ENCODE measurements at regions not wholly inside any gene's neighbourhood (a gene's known extent, or its start where the extent isn't known, plus 50 kb on each side); places are given as distances from the start of the nearest gene placed in this dataset.

- TF ChIP-seq, protein P1, sequence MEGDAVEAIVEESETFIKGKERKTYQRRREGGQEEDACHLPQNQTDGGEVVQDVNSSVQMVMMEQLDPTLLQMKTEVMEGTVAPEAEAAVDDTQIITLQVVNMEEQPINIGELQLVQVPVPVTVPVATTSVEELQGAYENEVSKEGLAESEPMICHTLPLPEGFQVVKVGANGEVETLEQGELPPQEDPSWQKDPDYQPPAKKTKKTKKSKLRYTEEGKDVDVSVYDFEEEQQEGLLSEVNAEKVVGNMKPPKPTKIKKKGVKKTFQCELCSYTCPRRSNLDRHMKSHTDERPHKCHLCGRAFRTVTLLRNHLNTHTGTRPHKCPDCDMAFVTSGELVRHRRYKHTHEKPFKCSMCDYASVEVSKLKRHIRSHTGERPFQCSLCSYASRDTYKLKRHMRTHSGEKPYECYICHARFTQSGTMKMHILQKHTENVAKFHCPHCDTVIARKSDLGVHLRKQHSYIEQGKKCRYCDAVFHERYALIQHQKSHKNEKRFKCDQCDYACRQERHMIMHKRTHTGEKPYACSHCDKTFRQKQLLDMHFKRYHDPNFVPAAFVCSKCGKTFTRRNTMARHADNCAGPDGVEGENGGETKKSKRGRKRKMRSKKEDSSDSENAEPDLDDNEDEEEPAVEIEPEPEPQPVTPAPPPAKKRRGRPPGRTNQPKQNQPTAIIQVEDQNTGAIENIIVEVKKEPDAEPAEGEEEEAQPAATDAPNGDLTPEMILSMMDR (conservative IDR thresholded peaks at IDR 0.05; ENCODE audit: low read length), result no peak
- no peak for TF ChIP-seq EZH2phosphoT487 (IDR thresholded peaks at IDR 0.05; ENCODE audit: borderline replicate concordance, low read depth, low read length)
These were observed 582.2 kb downstream of the CETN3 start for GRCh38 chr5:89827359-89827758.

Measured in OCI-LY7 (cell line).